ENCODE measurements at regions not wholly inside any gene's neighbourhood (a gene's known extent, or its start where the extent isn't known, plus 50 kb on each side); places are given as distances from the start of the nearest gene placed in this dataset.

DNA sequence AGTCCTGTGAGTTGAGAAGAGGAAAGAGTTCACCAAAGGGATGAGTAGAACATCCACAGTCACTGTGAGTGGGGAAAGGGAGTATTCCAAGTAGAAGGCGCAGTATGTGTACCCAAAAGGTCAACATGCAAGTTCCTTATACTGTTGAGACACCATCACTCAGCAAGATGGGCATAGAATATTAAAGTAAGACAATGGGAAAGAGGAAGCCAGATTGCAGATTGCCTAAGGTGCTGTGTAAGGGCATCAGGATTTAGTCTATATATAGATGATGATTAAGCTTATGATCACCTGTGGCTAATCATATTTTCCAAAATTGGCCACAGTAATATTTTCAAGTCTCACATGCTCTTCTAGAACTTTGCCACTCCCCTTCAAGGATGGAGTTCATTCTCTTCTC is 120.1 kb upstream of the CAMK1G start:
- H3K4me3 ChIP-seq (ENCODE audit: low read depth, low read length), result no peak overlapping the region
- no peak for TF ChIP-seq CTCF (IDR thresholded peaks at IDR 0.05; ENCODE audit: low read depth, low read length, missing control alignments)
- no peak for DNase-seq (ENCODE audit: low read depth)

GRCh38 chr1:209473025-209473424 is 110.5 kb upstream of the CAMK1G start:
- no peak overlapping the region for H3K4me3 ChIP-seq (ENCODE audit: low read depth, low read length)
- TF ChIP-seq CTCF (IDR thresholded peaks at IDR 0.05; ENCODE audit: low read depth, low read length, missing control alignments), result no peak
- DNase-seq (ENCODE audit: low read depth), result no peak

DNA sequence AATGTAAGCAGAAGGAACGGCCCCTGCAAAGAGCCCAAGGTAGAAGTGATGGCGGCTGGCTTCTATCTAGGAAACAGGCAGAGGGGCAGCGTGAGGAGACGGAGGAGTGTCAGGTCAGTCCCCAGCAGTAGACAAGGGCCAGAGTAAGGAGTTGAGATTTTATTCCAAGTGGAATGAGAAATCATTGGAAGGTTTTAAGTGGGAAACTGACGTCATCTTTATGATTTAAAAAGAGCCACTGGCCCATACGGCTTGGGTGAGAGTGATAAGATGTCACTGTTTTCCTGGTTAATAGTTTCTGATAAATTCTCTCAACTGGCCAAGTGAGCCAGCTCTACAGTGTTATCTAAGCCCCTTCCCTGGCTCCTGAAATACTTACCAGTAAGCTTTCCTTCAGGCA is 103.2 kb upstream of the CAMK1G start:
- no peak for TF ChIP-seq CTCF (IDR thresholded peaks at IDR 0.05; ENCODE audit: low read depth, low read length, missing control alignments)
- H3K4me3 ChIP-seq (ENCODE audit: low read depth, low read length), result no peak overlapping the region
- DNase-seq (ENCODE audit: low read depth), result no peak

GRCh38 chr1:209483691-209484090 is 99.8 kb upstream of the CAMK1G start:
- no peak for DNase-seq (ENCODE audit: low read depth)
- no peak overlapping the region for H3K4me3 ChIP-seq (ENCODE audit: low read depth, low read length)
- TF ChIP-seq CTCF (IDR thresholded peaks at IDR 0.05; ENCODE audit: low read depth, low read length, missing control alignments), result no peak

- no peak for TF ChIP-seq CTCF (IDR thresholded peaks at IDR 0.05; ENCODE audit: low read depth, low read length, missing control alignments)
- DNase-seq (ENCODE audit: low read depth), result no peak
- no peak overlapping the region for H3K4me3 ChIP-seq (ENCODE audit: low read depth, low read length)
Observed at GRCh38 chr1:209484429-209484828, 99.1 kb upstream of the CAMK1G start.

DNA sequence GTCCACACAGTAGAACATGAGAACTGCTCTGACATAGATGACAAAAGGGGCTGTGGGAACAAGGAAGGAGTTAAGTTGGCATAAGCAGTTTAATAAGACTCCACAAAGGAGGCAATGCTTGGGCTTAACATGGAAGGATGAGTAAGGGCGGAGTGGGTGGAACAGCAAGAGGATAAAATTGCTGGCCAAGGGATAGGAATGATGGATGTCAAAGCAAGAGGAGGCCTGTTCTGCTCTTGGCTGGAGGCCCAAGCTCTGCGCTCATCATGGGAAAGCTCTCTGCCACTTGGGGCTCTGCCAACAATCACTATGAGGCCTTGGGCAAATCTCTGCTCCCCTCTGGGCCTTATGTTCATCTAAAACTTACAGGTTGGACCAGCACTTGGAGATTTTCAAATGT is 98.3 kb upstream of the CAMK1G start:
- no peak for DNase-seq (ENCODE audit: low read depth)
- H3K4me3 ChIP-seq (ENCODE audit: low read depth, low read length), result no peak overlapping the region
- TF ChIP-seq CTCF (IDR thresholded peaks at IDR 0.05; ENCODE audit: low read depth, low read length, missing control alignments), result no peak

GRCh38 chr1:209485751-209486150 is 97.8 kb upstream of the CAMK1G start:
- H3K4me3 ChIP-seq (ENCODE audit: low read depth, low read length), result no peak overlapping the region
- no peak for DNase-seq (ENCODE audit: low read depth)

More at GRCh38 chr1:209485751-209486150, 97.8 kb upstream of the CAMK1G start:
- no peak for TF ChIP-seq CTCF (IDR thresholded peaks at IDR 0.05; ENCODE audit: low read depth, low read length, missing control alignments)
